ENCODE measurements at regions not wholly inside any gene's neighbourhood (a gene's known extent, or its start where the extent isn't known, plus 50 kb on each side); places are given as distances from the start of the nearest gene placed in this dataset.
A peak's percentile ranks its signal among the peaks of the same experiment; 100 is the strongest.
"Not testable (repeated sequence)": the region's sequence is repeated elsewhere in the genome, so short reads cannot be mapped to it uniquely, and the experiment has no call there.

GRCh38 chr2:12009323-12009905, 263.0 kb downstream of the LPIN1 start:
- no peaks in the 10 kb centered on the region for H3K36me3 ChIP-seq (ENCODE audit: control insufficient read depth in 4 of 4, insufficient read depth in 4 of 4, low read length in 3 of 4)
- POLR2A ChIA-PET = no interaction called here
- peaks cover 8 to 54% (median 40%) of the 10 kb centered on the region in 4 experiments for H3K4me1 ChIP-seq (ENCODE audit: control extremely low read depth in 1 of 4, control insufficient read depth in 4 of 4, insufficient read depth in 4 of 4, low read length in 3 of 4)
- no peak overlapping the region for H3K4me3 ChIP-seq (ENCODE audit: control insufficient read depth in 1 of 7, extremely low read depth in 1 of 7, insufficient read depth in 4 of 7, low read depth in 2 of 7, low read length in 6 of 7)
- DNase-seq = peak in 2 of 3 donors; percentile 45 to 52
- no peaks in the 10 kb centered on the region for H3K9me3 ChIP-seq (ENCODE audit: control extremely low read depth in 1 of 5, control insufficient read depth in 4 of 5, insufficient read depth in 2 of 5, low read depth in 1 of 5, low read length in 4 of 5)
- H3K27ac ChIP-seq (ENCODE audit: insufficient read depth in 1 of 2, low read depth in 1 of 2, low read length in 2 of 2, poor library complexity in 1 of 2, severe bottlenecking in 2 of 2) = no peak overlapping the region
- CTCF ChIA-PET = interaction anchor here (1.3 kb wide), 1 partner anchor 12 kb away, joined by 6 read pairs; no protein-coding TSS in a partner anchor
- H3K27me3 ChIP-seq (replicated peaks in 2 of 5; ENCODE audit: control insufficient read depth in 4 of 5, insufficient read depth in 5 of 5, low read length in 4 of 5) = no peaks in the 10 kb centered on the region
- WGBS (ENCODE audit: insufficient coverage) = no CpG with 5 or more reads among the region's 3 CpGs

- 100% methylated on average over 1 of the region's 1 CpG for WGBS (ENCODE audit: insufficient coverage)
- H3K9me3 ChIP-seq (ENCODE audit: control extremely low read depth in 1 of 5, control insufficient read depth in 4 of 5, insufficient read depth in 2 of 5, low read depth in 1 of 5, low read length in 4 of 5) = no peaks in the 10 kb centered on the region
- peaks cover 8 to 54% (median 35%) of the 10 kb centered on the region in 4 experiments for H3K4me1 ChIP-seq (ENCODE audit: control extremely low read depth in 1 of 4, control insufficient read depth in 4 of 4, insufficient read depth in 4 of 4, low read length in 3 of 4)
- no peaks in the 10 kb centered on the region for H3K36me3 ChIP-seq (ENCODE audit: control insufficient read depth in 4 of 4, insufficient read depth in 4 of 4, low read length in 3 of 4)
- ChIA-PET POLR2A (no interaction called here), CTCF (interaction anchor here (1.3 kb wide), 1 partner anchor 11 kb away, joined by 6 read pairs; no protein-coding TSS in a partner anchor)
- DNase-seq = no peak
- no peaks in the 10 kb centered on the region for H3K27me3 ChIP-seq (replicated peaks in 2 of 5; ENCODE audit: control insufficient read depth in 4 of 5, insufficient read depth in 5 of 5, low read length in 4 of 5)
- no peak overlapping the region for H3K27ac ChIP-seq (ENCODE audit: insufficient read depth in 1 of 2, low read depth in 1 of 2, low read length in 2 of 2, poor library complexity in 1 of 2, severe bottlenecking in 2 of 2)
- H3K4me3 ChIP-seq (ENCODE audit: control insufficient read depth in 1 of 7, extremely low read depth in 1 of 7, insufficient read depth in 4 of 7, low read depth in 2 of 7, low read length in 6 of 7) = no peak overlapping the region
These were observed 263.6 kb downstream of the LPIN1 start for GRCh38 chr2:12010059-12010458.

- Histone ChIP-seq H3K4me1 (ENCODE audit: control extremely low read depth in 1 of 4, control insufficient read depth in 4 of 4, insufficient read depth in 4 of 4, low read length in 3 of 4) (peaks cover 4 to 46% (median 29%) of the 10 kb centered on the region in 4 experiments), H3K36me3 (ENCODE audit: control insufficient read depth in 4 of 4, insufficient read depth in 4 of 4, low read length in 3 of 4) (no peaks in the 10 kb centered on the region), H3K9me3 (ENCODE audit: control extremely low read depth in 1 of 5, control insufficient read depth in 4 of 5, insufficient read depth in 2 of 5, low read depth in 1 of 5, low read length in 4 of 5) (no peaks in the 10 kb centered on the region), H3K27ac (ENCODE audit: insufficient read depth in 1 of 2, low read depth in 1 of 2, low read length in 2 of 2, poor library complexity in 1 of 2, severe bottlenecking in 2 of 2) (no peak overlapping the region), H3K27me3 (replicated peaks in 2 of 5; ENCODE audit: control insufficient read depth in 4 of 5, insufficient read depth in 5 of 5, low read length in 4 of 5) (no peaks in the 10 kb centered on the region), H3K4me3 (ENCODE audit: control insufficient read depth in 1 of 7, extremely low read depth in 1 of 7, insufficient read depth in 4 of 7, low read depth in 2 of 7, low read length in 6 of 7) (no peak overlapping the region)
- POLR2A ChIA-PET = no interaction called here
- 96% methylated on average over 2 of the region's 4 CpGs for WGBS (ENCODE audit: insufficient coverage)
- DNase-seq = no peak
- CTCF ChIA-PET = interaction anchor here (0.6 to 0.9 kb wide), 2 partner anchors 23 to 237 kb away, joined by 3 read pairs; no protein-coding TSS in a partner anchor
These were observed 264.3 kb downstream of the LPIN1 start for GRCh38 chr2:12010779-12011178.

- CTCF ChIA-PET = interaction anchor here (1.1 kb wide), 1 partner anchor 21 kb away, joined by 3 read pairs; no protein-coding TSS in a partner anchor
- DNase-seq = no peak
- H3K27ac ChIP-seq (ENCODE audit: insufficient read depth in 1 of 2, low read depth in 1 of 2, low read length in 2 of 2, poor library complexity in 1 of 2, severe bottlenecking in 2 of 2) = no peak overlapping the region
- H3K4me3 ChIP-seq (ENCODE audit: control insufficient read depth in 1 of 7, extremely low read depth in 1 of 7, insufficient read depth in 4 of 7, low read depth in 2 of 7, low read length in 6 of 7) = no peak overlapping the region
- POLR2A ChIA-PET = no interaction called here
- peaks cover 0 to 5% (median 0%) of the 10 kb centered on the region in 5 experiments for H3K9me3 ChIP-seq (ENCODE audit: control extremely low read depth in 1 of 5, control insufficient read depth in 4 of 5, insufficient read depth in 2 of 5, low read depth in 1 of 5, low read length in 4 of 5)
- no peaks in the 10 kb centered on the region for H3K36me3 ChIP-seq (ENCODE audit: control insufficient read depth in 4 of 4, insufficient read depth in 4 of 4, low read length in 3 of 4)
- H3K4me1 ChIP-seq (ENCODE audit: control extremely low read depth in 1 of 4, control insufficient read depth in 4 of 4, insufficient read depth in 4 of 4, low read length in 3 of 4) = peaks cover 2 to 22% (median 11%) of the 10 kb centered on the region in 4 experiments
- H3K27me3 ChIP-seq (replicated peaks in 2 of 5; ENCODE audit: control insufficient read depth in 4 of 5, insufficient read depth in 5 of 5, low read length in 4 of 5) = peaks cover 0 to 1% (median 0%) of the 10 kb centered on the region in 5 experiments
- WGBS (ENCODE audit: insufficient coverage) = 97% methylated on average over 5 of the region's 9 CpGs
These were observed 267.9 kb downstream of the LPIN1 start for GRCh38 chr2:12014088-12014960.

GRCh38 chr2:12017499-12018157, 271.2 kb downstream of the LPIN1 start:
- 81% methylated on average over 6 of the region's 11 CpGs for WGBS (ENCODE audit: insufficient coverage)
- no peak for DNase-seq
- peaks cover 0 to 1% (median 0%) of the 10 kb centered on the region in 5 experiments for H3K27me3 ChIP-seq (replicated peaks in 2 of 5; ENCODE audit: control insufficient read depth in 4 of 5, insufficient read depth in 5 of 5, low read length in 4 of 5)
- H3K27ac ChIP-seq (ENCODE audit: insufficient read depth in 1 of 2, low read depth in 1 of 2, low read length in 2 of 2, poor library complexity in 1 of 2, severe bottlenecking in 2 of 2) = no peak overlapping the region
- H3K4me3 ChIP-seq (ENCODE audit: control insufficient read depth in 1 of 7, extremely low read depth in 1 of 7, insufficient read depth in 4 of 7, low read depth in 2 of 7, low read length in 6 of 7) = no peak overlapping the region
- H3K4me1 ChIP-seq (ENCODE audit: control extremely low read depth in 1 of 4, control insufficient read depth in 4 of 4, insufficient read depth in 4 of 4, low read length in 3 of 4) = peaks cover 0 to 9% (median 4%) of the 10 kb centered on the region in 4 experiments
- peaks cover 0 to 31% (median 15%) of the 10 kb centered on the region in 5 experiments for H3K9me3 ChIP-seq (ENCODE audit: control extremely low read depth in 1 of 5, control insufficient read depth in 4 of 5, insufficient read depth in 2 of 5, low read depth in 1 of 5, low read length in 4 of 5)
- CTCF ChIA-PET = interaction anchor here (0.6 to 0.8 kb wide), 2 partner anchors 25 to 78 kb away, joined by 3 read pairs; no protein-coding TSS in a partner anchor
- POLR2A ChIA-PET = no interaction called here
- no peaks in the 10 kb centered on the region for H3K36me3 ChIP-seq (ENCODE audit: control insufficient read depth in 4 of 4, insufficient read depth in 4 of 4, low read length in 3 of 4)

GRCh38 chr2:12018726-12019125, 272.3 kb downstream of the LPIN1 start:
- CTCF ChIA-PET = interaction anchor here (0.6 to 1.7 kb wide), 2 partner anchors 14 to 77 kb away, joined by 3 to 5 read pairs; no protein-coding TSS in a partner anchor
- H3K4me3 ChIP-seq (ENCODE audit: control insufficient read depth in 1 of 7, extremely low read depth in 1 of 7, insufficient read depth in 4 of 7, low read depth in 2 of 7, low read length in 6 of 7); H3K4me1 ChIP-seq (ENCODE audit: control extremely low read depth in 1 of 4, control insufficient read depth in 4 of 4, insufficient read depth in 4 of 4, low read length in 3 of 4); POLR2A ChIA-PET; H3K27ac ChIP-seq (ENCODE audit: insufficient read depth in 1 of 2, low read depth in 1 of 2, low read length in 2 of 2, poor library complexity in 1 of 2, severe bottlenecking in 2 of 2); H3K36me3 ChIP-seq (ENCODE audit: control insufficient read depth in 4 of 4, insufficient read depth in 4 of 4, low read length in 3 of 4); H3K27me3 ChIP-seq (replicated peaks in 2 of 5; ENCODE audit: control insufficient read depth in 4 of 5, insufficient read depth in 5 of 5, low read length in 4 of 5): not testable (repeated sequence)
- peak in 2 of 3 donors; percentile 45 to 64 for DNase-seq
- H3K9me3 ChIP-seq (ENCODE audit: control extremely low read depth in 1 of 5, control insufficient read depth in 4 of 5, insufficient read depth in 2 of 5, low read depth in 1 of 5, low read length in 4 of 5) = peaks cover 0 to 33% (median 17%) of the 10 kb centered on the region in 5 experiments
- WGBS (ENCODE audit: insufficient coverage) = 10% methylated on average over 2 of the region's 5 CpGs

Data from common myeloid progenitor, CD34-positive (primary cell).